Activated CD8-positive, alpha-beta memory T cell treated with anti-CD3 and anti-CD28 coated beads, Interleukin-2, amount 50 U/mL, for 1 hour (primary cell): ENCODE measurements at regions not wholly inside any gene's neighbourhood (a gene's known extent, or its start where the extent isn't known, plus 50 kb on each side); places are given as distances from the start of the nearest gene placed in this dataset.

Experiments
- DNase-seq: peaks from one replicate; pipeline ENCODE4 v3.0.0-alpha.2; 2020; ENCODE audit errors: extremely low read depth

DNA sequence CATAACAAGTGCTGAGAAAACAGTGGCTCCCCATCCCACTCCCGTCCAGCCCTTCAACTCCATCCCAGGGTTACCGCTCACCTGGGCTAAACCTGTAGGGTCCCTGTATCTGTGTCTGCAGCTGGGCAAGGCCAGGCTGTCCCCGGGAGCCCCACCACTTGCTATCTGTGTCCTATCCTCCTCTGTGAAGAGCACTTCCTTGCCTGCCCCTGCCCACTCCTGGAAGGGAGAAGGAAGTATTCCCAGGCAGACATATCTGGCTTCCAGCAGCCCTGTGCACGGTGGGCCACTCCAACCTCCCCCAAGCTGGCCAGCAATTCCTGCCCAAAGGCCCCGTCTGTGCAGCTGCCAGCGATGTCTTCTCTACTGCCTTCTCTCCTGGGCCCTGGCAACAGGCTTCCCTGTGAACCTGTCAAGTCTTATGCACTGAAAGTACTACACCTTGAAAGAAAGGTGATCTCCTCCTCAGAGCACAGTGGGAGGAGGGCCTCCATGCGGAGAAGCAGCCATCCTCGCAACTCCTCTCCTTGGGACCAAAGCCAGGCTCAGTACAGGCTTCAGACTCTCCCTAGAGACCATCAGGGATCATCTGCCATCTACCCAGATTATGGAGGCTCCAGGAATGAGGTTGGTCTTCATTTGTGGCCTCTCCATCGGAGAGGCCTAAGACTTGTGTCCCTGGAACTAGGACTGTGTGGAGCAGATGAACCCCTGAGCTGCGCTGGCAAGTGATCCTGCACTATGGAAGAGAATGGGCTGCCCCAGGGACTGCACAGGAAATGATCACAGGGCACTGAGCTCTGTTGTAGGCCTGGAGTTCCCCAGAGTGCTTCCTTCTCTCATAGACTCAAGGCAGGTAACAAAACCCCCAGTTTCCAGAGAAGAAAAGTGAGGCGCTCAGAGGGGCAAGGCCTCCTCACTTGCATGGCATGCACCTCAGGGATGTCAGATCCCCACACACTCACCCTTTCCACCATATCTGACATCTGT, 663.6 kb downstream of the BCL11B start:
- DNase-seq: no peak

DNA sequence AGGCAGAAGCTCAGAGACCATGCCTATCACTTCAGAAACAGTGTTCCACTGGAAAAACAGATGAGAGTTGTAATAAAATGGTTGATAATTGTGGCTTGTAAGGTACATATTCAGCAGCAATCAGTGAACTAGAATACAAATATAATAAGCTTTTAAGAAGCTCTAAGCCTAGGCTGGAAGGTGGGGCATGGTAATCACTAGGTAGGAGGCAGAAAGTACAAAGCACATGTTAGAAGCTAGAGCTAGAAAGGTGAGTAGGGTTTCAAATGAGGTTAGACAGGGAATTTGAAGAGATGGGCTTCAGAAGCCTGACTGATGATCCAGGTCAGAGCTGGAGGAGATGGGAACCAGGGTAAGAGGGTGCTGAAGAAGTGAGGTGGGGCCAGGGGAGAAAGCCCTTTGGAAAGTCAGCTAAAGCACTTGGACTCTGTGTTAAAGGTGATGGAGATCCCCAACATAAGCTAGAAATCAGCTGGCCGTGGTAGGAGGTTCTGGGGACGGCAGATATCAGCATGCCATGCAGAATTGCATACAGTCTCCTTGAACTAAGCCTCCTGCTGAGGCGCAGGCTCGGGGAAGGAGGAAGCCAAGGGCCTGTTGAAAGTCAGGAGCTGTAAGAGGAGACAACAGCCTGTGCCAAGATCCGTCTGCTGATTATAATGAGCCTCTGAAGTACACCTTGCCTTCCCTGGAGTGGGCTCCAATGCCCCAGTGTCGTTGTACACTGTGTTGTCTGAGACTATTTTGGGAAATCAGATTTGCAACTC, 659.4 kb downstream of the BCL11B start:
- no peak for DNase-seq

DNA sequence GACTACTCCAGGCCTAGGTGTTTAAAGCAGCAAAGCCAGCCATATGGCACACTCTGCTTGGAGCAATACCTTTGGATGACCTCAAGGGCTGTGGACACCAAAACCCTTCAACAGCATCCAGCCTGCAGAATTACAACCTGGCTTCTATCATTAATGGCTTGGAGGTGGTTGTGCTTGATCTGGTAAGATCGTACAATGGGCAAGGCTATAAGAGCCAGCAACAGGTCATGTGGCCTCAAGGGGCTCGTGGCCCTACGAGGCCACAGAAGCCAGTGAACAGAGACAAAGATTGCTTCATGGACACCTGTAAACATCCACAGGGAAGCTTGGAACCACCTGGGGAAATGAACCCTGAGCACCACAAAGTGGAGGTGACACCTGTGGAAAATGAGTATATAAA, 657.3 kb downstream of the BCL11B start:
- no peak for DNase-seq

DNA sequence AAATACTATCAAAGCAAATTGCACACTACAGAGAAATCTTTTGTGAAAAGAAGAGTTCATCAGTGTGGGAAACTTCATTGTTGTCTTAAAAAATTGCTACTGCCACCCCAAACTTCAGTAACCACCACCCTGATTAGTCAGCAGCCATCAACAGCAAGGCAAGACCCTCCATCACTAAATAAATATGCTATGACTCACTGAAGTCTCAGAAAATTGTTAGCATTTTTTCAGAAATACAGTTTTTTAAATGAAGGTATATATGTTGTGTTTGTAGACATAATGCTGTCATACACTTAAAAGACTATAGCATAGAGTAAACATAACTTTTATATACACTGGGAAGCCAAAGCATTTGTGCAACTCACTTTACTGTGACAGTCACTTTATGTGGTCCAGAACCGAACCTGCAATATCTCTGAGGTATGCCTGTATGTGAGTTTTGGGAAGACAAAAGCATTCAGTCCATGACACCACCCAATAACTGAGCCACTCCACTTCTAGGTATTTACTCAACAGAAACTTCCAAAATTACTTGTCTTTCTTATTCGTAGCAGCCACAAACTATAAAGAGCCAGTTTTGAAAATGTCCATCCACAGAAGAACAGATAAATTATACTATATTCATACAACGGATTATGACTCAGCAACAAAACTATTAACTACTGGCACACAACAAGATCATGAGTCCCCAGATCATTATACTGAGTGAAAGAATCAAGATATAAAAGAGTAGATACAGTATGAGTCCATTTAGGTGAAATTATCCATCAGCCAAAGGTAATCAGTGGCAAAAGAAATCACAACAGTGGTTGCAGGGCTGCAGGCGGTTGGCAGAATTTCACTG, 649.6 kb downstream of the BCL11B start:
- DNase-seq: no peak

DNA sequence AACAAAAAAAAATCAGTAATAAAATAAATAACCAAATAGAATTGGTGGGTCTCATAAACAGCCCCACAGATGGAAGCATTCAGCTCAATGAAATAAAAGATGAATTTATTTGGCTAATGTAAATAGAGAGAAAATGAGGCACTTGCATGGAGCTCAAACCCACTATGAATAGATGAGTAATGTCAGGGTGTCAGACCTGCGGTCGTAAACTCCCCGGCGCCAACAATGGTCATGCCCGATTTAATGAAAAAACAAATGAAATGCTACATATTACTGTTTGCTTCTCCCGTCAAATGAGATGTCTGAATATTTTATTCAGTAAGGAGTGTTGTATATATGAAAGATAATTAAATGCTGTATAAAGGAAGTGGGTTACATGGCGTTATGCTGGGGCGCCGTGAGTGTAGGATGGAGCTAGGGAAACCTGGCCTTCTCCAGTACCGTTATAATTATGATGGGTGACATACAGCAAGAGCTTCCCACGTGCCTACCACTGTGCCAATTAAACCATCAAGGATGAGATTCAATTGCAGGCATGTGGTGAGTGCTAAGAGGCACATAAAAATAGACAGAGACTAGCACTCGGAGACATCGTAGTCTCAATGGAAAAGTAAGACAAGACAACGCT, 648.1 kb downstream of the BCL11B start:
- no peak for DNase-seq

DNA sequence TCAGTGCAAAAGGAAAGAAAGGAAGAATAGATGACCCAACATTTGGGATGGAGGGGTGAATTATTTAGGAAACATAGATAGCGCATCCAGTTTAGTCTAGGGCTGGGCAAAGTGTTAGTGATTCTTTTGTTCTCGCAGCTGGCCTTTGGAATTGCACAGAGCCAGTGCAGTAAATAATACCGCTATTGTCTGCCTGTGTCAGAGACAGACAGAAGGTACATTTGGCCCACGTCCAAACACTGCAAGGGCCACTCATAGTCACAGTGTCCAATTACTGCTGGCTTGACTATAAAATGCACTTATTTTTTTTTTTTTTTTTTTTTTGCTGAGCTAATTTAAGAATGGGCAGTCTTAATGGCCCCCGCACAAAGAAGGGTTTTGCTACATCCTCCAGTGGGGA, 638.6 kb downstream of the BCL11B start:
- DNase-seq: no peak

DNA sequence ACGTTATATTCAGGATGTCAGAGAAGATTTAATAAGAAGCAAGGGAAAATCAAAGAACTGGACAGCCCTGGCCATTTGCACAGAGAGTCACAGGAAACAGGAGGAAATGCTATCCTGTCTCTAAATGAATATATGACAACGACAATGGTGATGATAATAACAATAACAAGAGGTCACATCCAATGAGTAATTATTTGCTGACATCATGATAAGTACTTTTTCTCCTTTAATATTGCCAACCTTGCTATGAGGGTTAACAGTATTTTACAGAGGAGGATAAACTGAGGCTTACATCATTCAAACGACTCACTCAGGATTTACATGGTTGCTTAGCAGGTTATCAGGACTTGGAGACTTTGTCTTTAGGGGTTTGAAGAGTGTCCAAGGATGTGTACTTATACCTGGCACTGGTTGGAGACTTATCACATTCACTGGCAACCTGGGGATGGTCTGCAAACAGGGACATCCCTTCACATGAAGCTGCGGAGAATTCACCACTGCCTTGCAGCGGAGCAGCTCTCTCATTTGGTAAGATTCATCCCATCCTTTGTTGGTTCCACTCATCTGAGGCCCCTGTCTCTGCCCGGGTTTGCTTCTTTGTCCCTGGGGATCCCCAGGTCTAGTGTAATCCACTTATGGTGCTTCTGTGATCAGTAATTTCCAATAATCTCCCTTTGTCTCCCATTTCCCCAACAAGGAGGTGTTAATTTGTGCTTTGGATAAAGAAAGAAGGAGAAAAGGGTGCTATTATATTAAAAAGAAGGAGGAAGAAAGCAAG, 637.8 kb downstream of the BCL11B start:
- no peak for DNase-seq

DNA sequence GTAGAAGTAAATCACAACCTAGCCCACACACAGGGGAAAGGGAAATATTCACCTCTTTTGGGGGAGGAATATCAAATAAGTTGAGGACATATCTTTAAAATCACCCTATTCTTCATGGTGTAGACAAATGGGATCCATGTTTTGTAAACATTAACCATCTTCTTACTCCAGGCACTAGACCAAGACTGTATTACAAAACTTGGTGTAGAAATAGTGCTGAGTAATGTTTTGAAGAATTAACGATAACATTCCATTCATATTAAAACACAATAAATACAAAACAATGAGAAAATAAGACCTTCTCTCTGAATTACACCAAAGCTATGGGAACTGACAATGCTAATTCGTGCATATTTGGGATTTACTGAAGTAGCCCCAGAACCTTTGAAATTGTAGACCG, 633.6 kb downstream of the BCL11B start:
- DNase-seq: no peak

DNA sequence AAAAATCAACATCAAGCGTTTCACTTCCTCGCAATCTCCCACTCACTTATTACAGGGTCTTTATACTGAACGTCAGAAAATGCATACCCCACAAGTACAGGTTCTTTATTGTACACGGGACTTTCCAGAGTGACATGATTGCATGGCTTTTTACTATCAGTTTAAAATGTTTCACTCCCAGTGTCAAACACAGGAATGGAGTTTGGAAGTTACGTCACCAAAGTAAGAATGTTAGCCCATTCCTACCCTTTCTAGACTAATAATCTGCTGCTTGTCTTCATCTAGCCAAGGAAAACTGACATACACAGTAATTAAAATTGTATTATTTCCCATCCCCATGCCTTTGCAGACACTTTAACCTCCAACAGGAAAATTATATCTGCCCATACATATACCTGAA, 624.2 kb downstream of the BCL11B start:
- no peak for DNase-seq

DNA sequence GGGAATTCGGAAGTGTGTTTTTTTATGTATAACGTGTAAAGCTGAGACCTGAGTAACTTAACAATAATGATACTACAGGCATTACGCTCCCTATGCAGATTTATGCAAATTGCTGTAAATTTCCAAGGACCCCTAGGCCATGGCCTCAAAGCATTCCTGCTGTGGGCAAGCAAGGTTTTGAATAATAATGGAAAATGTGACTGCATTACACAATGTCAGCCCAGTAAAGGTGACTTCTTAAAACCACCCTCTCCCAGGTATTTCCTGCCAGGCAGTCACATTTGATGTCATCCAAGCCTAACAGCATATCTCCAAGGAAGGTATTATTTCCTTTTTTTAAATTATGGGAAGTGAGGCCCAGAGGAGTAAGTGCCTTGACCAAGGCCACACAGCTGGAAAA, 621.0 kb downstream of the BCL11B start:
- no peak for DNase-seq

DNA sequence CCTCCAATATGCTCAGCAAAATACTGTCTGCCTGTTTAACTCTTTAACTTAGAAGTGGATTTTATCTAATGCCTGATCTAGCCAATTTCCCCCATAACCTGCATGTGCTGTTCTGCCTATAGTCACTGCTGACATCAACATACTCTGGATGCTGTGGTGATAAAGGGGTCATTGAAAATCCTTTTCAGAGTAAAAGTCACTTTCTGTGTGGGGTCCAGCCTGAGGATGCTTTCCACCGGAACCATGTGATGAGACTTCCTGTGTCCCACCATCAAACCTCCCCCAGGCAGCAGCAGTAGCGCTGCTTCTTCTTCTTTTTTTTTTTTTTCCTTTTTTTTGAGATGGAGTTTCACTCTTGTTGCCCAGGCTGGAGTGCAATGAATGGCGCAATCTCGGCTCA, 607.0 kb downstream of the BCL11B start:
- DNase-seq: no peak

DNA sequence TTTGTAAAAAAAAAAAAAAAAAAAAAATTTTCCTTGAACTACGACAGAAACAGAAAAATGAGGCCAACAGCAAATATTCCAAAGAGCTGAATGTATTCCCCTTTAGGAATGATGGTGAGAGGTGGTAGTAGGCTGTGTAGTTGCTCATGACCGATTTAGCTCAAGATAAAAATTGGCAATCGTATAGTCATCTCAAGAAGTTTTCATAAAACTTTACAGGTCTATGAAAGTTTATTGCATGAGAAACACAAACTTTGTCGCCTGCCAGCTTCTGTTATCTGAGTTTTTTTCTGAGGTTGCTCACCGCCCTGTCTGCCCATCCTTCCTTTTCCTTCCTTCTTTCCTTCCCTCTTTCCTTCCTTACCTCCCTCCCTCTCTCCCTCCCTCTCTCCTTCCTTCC, 605.5 kb downstream of the BCL11B start:
- DNase-seq: no peak

DNA sequence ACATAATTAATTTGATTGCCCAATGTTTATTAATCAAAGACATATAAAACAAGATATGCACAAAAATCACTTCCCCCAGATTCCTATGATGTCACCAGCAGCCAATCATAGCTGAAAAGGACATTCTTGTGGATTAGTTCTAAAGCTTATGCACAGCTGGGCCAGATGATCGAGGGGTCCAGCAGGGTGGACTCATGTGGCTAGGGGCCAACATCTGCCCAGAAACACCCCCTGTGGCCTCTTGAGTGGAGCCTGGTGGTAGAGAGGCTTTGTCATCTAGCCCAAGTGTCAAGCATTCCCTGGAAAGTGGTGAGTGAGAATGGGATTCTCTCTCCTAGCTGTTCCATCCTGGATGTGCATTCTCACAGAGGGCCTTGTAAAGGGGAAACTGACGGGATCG, 590.0 kb downstream of the BCL11B start:
- DNase-seq: no peak

DNA sequence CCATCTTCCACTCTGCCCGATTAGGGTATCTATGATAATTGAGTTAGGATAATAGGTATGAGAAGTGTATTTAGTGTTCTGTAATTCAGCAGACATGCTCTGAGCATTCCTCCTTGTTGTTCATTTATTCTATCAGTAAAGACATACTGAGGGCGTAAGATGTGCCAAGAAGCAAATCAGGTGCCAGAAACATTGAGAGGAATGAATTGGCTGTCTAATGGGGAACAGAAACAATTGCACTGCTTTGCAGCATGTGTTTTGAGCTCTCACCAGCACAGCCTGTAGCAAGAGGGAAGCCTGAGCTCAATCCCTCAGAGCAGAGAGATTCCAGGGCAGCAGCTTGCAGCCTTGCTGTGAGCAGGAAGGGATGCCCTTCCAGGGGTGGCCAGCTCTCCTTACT, 589.3 kb downstream of the BCL11B start:
- no peak for DNase-seq

DNA sequence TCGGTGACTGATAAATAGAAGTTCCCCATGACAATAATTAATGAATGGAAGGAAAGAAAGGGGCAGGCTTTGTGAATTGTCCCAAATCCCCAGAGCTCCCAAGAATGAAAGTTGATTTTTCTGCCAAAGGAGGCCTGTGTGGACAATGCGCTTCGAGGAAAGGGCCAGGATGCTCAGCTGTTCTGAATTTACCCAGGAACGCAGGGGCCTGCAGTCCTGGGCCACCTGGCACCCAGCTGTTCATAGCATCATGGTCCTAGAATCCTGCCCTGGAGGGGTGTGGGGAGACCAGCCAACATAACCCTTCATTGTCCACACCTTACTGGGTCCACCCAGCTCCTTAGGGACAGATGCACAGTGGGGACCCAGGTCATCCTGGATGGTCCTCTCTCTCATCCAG, 587.5 kb downstream of the BCL11B start:
- no peak for DNase-seq

DNA sequence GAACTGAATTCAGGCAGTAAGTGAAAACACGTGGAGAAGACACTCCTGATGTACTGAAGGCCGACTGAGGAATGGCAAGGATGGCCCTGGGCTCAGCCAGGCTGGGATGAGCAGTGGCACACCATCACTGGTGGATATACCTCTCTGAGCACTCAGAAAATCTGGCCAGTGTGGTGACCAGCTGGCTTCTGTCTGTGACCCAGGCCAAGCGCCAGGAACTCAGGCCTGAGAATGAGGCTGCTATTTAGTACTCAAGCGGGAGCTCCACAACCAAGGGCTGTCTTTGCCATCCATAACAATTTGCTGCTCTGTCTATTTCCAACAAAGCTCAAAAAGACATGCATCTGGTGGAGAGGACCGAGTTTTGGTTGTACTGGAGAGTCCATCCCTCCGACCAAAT, 586.3 kb downstream of the BCL11B start:
- no peak for DNase-seq

DNA sequence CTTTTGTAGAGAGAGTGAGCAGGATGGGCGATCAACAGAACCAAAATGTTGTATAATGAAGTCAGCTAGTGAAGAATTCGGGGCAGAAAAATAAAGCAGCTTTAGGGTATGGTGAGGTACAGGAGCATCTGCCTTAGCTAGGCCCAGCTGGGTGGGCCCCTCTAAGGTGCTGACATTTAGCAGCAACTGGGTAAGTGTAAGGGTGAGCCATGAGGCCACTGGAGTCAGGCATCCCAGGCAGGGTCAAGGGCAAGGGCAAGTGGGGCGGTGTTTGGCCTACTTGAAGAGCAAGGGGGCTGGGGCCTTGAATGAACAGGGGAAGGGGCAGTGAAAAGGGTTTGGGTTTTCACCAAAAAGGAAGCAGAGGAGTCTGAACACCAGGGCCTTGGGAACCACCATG, 583.6 kb downstream of the BCL11B start:
- DNase-seq: no peak

DNA sequence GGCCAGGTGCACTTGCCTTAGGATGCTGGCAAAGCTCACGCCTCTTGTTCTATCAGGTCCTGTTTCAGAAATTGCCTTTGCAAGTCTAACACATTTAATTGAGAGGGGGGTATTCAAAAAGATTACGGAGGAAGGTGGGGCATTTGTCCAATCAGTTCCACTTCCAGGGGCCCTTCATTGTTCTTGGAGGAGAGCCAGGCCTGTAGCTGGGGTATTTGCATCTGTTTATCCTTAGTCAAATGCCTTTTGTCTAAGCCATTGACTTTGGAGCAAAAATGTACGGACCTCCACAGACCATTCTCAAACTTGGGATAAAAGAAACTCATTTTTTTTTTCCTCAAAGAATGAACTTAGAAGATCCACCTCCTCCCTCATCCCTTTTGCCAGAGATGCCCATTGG, 582.0 kb downstream of the BCL11B start:
- no peak for DNase-seq

DNA sequence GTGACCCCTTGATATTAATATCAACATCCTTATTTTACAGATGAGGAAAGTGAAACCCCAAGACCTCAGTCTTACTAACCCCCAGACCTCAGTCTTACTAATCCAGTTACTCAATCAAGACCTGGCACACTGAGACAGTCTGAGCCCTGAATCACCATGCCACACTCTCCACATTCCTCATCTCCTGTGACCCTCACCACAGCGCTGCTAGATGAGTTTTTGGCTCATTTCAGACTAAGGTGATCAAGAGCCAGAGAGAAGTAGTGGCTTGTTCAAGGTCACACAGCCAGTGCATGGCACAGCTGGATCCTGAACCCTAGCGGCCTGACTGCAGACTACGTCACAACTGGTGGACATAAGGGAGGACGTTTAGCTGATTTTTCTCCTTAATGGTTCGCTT, 579.2 kb downstream of the BCL11B start:
- no peak for DNase-seq

DNA sequence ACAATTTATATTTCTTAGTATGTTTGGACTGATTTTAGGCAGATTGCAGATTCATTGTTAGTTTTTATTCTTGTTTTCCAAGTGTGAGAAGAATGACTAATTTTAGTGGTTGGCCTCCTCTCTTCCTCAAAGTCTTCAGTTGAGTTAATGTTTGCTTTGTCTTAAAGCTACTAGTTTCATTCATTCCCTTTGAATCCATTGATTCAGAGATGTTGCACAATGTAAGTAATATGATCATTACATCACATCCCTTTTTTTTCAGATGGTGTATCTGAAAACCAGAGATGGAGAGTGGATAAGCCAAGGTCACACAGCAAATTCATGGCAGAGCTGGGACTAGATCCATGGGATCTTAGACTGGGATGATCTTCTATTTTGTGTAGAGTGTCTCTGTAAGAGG, 577.5 kb downstream of the BCL11B start:
- no peak for DNase-seq

DNA sequence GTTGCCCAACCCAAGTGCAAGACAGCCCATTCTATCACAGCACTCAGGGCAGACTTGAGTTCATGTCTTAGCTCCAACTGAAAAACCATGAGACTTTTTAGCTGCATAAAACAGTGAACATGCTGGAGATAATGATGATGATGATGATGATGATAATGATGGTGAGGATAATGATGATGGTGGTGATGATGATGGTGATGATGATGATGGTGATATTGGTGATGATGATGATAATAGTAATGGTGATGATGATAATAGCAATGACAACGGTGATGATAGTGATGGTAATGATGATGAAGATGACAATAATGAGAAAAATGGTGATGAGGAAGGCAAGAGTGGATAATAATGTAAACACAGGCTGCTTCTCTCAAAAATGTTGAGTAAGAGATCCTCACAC, 576.2 kb downstream of the BCL11B start:
- DNase-seq: no peak
